ENCODE measurements at regions not wholly inside any gene's neighbourhood (a gene's known extent, or its start where the extent isn't known, plus 50 kb on each side); places are given as distances from the start of the nearest gene placed in this dataset.

- Histone ChIP-seq H4K20me1 (ENCODE audit: insufficient read depth, low read length) (no peaks in the 10 kb centered on the region), H3K27ac (ENCODE audit: insufficient read depth, low read length) (no peak overlapping the region), H3K14ac (replicated peaks; ENCODE audit: low read depth, low read length) (no peak overlapping the region), H3K9me1 (ENCODE audit: insufficient read depth, low read length) (no peaks in the 10 kb centered on the region), H2AK5ac (ENCODE audit: low read depth, low read length) (no peak overlapping the region), H3K23ac (ENCODE audit: low read depth, low read length) (no peak overlapping the region), H3K4ac (ENCODE audit: low read depth, low read length) (no peak overlapping the region), H2AK9ac (replicated peaks; ENCODE audit: low read depth, low read length, poor library complexity) (no peak overlapping the region), H4K5ac (ENCODE audit: low read depth, low read length) (no peak overlapping the region), H3K9me3 (ENCODE audit: control insufficient read depth, insufficient read depth, low read length) (peaks cover 5% of the 10 kb centered on the region), H3K36me3 (ENCODE audit: control insufficient read depth, insufficient read depth, low read length) (no peaks in the 10 kb centered on the region), H2BK5ac (ENCODE audit: low read depth, low read length, poor library complexity, severe bottlenecking) (no peak overlapping the region), H3K56ac (ENCODE audit: extremely low read depth, insufficient read depth, low read length) (no peak overlapping the region), H3K9ac (ENCODE audit: low read depth, low read length) (no peak overlapping the region), H3K4me3 (ENCODE audit: insufficient read depth, low read depth, low read length) (no peak overlapping the region), H2BK15ac (ENCODE audit: low read depth, low read length) (no peak overlapping the region), H3K27me3 (ENCODE audit: control insufficient read depth, insufficient read depth, low read length) (no peaks in the 10 kb centered on the region), H3K18ac (ENCODE audit: low read depth, low read length) (no peak overlapping the region), H3K4me2 (ENCODE audit: low read depth, low read length) (no peak overlapping the region), H2AFZ (replicated peaks; ENCODE audit: low read length, poor library complexity) (no peak overlapping the region), H3K79me1 (ENCODE audit: low read depth in 1 of 2, low read length in 2 of 2) (no peaks in the 10 kb centered on the region), H2BK120ac (ENCODE audit: low read depth, low read length) (no peak overlapping the region), H4K91ac (ENCODE audit: insufficient read depth, low read depth, low read length) (no peak overlapping the region), H2BK20ac (ENCODE audit: low read depth, low read length) (no peak overlapping the region), H4K8ac (ENCODE audit: low read depth in 2 of 2, low read length in 2 of 2) (no peak overlapping the region), H3K4me1 (ENCODE audit: control insufficient read depth, insufficient read depth, low read length) (no peaks in the 10 kb centered on the region)
- TF ChIP-seq RCOR1 (IDR thresholded peaks at IDR 0.05; ENCODE audit: insufficient replicate concordance, low read length) (no peak), NFE2L2 (IDR thresholded peaks at IDR 0.05; ENCODE audit: low read depth, low read length) (no peak), RAD21 (IDR thresholded peaks at IDR 0.05; ENCODE audit: low read length) (no peak), BHLHE40 (IDR thresholded peaks at IDR 0.05; ENCODE audit: low read depth, low read length) (no peak), FOS (IDR thresholded peaks at IDR 0.05; ENCODE audit: low read depth, low read length) (no peak), CHD1 (IDR thresholded peaks at IDR 0.05; ENCODE audit: low read depth, low read length) (no peak), SMC3 (IDR thresholded peaks at IDR 0.05; ENCODE audit: low read depth, low read length) (no peak), CTCF (conservative IDR thresholded peaks at IDR 0.05; ENCODE audit: low read depth, low read length) (no peak)
- TF ChIP-seq, protein P1, sequence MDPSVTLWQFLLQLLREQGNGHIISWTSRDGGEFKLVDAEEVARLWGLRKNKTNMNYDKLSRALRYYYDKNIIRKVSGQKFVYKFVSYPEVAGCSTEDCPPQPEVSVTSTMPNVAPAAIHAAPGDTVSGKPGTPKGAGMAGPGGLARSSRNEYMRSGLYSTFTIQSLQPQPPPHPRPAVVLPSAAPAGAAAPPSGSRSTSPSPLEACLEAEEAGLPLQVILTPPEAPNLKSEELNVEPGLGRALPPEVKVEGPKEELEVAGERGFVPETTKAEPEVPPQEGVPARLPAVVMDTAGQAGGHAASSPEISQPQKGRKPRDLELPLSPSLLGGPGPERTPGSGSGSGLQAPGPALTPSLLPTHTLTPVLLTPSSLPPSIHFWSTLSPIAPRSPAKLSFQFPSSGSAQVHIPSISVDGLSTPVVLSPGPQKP (IDR thresholded peaks at IDR 0.05; ENCODE audit: borderline replicate concordance, low read depth, low read length) = no peak
- in situ Hi-C loops (cut with MboI; ENCODE audit: low sequenced_read_pairs) = no loop called here
- intact Hi-C loops (cut with micrococcal nuclease) = no loop called here
- ChIA-PET POLR2A (ENCODE audit: unreplicated experiment) (no interaction called here), CTCF (interaction anchor here (0.6 kb wide), 1 partner anchor 199 kb away, joined by 3 read pairs; no protein-coding TSS in a partner anchor)
- dilution Hi-C loops (cut with HindIII; ENCODE audit: low sequenced_read_pairs, unreplicated experiment) = no loop called here
- DNase-seq (no peak), ATAC-seq (ENCODE audit: low read depth) (no peak)
- no TSS peak for BruUV-seq (replicated peaks)
Observed at GRCh38 chr2:154551649-154552048, 146.8 kb upstream of the KCNJ3 start.
